ENCODE measurements at regions not wholly inside any gene's neighbourhood (a gene's known extent, or its start where the extent isn't known, plus 50 kb on each side); places are given as distances from the start of the nearest gene placed in this dataset.

DNA sequence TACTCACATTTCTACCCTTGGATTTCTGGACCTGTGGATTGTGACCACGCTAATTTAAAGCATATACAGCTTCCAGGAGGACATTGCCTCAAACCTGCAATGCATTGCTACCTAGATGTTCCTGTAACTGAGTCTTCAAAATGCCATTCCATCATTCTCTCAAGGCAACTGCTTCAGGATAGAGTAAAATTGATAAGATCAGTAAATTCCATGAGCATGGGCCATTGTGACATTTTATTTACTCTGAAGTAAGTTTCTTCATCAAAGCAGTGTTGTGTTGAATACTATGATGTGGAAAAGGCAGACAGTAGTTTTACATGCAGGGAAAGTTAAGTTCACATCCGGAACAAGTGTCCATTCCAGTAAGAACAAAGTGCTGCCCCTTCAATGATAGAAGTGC, 991.0 kb downstream of the ARAP2 start:
- TF ChIP-seq, protein P1, sequence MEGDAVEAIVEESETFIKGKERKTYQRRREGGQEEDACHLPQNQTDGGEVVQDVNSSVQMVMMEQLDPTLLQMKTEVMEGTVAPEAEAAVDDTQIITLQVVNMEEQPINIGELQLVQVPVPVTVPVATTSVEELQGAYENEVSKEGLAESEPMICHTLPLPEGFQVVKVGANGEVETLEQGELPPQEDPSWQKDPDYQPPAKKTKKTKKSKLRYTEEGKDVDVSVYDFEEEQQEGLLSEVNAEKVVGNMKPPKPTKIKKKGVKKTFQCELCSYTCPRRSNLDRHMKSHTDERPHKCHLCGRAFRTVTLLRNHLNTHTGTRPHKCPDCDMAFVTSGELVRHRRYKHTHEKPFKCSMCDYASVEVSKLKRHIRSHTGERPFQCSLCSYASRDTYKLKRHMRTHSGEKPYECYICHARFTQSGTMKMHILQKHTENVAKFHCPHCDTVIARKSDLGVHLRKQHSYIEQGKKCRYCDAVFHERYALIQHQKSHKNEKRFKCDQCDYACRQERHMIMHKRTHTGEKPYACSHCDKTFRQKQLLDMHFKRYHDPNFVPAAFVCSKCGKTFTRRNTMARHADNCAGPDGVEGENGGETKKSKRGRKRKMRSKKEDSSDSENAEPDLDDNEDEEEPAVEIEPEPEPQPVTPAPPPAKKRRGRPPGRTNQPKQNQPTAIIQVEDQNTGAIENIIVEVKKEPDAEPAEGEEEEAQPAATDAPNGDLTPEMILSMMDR (conservative IDR thresholded peaks at IDR 0.05; ENCODE audit: low read depth, low read length): no peak
- no peak for TF ChIP-seq EZH2 (IDR thresholded peaks at IDR 0.05; ENCODE audit: borderline replicate concordance, low read depth, low read length, poor library complexity, severe bottlenecking)
